SK-N-MC (cell line): ENCODE measurements at regions not wholly inside any gene's neighbourhood (a gene's known extent, or its start where the extent isn't known, plus 50 kb on each side); places are given as distances from the start of the nearest gene placed in this dataset.

Experiments
- EZH2 ChIP-seq: fragments of 200-600 bp; sonication (generic); IDR thresholded peaks from one replicate; pipeline ENCODE4 v1.6.1; 2017; ENCODE audit warnings: antibody characterized with exemption
- FOXP2 ChIP-seq: optimal IDR thresholded peaks from 2 replicates; pipeline ENCODE3; 2011; ENCODE audit warnings: mild to moderate bottlenecking, moderate library complexity; ENCODE audit not compliant: insufficient read depth; ENCODE audit errors: extremely low read length, control extremely low read depth
- POLR2AphosphoS5 ChIP-seq: IDR thresholded peaks from 2 replicates; pipeline ENCODE4 v1.6.1; 2012; ENCODE audit warnings: mild to moderate bottlenecking, low read depth, low read length, borderline replicate concordance

- TF ChIP-seq EZH2: no peak
- TF ChIP-seq POLR2AphosphoS5: no peak
- no peak for TF ChIP-seq FOXP2
Measured at GRCh38 chr19:28218728-28219127, 994.2 kb downstream of the UQCRFS1 start.
